HG03432 (cell line): ENCODE measurements at regions not wholly inside any gene's neighbourhood (a gene's known extent, or its start where the extent isn't known, plus 50 kb on each side); places are given as distances from the start of the nearest gene placed in this dataset.
A peak's percentile ranks its signal among the peaks of the same experiment; 100 is the strongest.
"Not testable (repeated sequence)": the region's sequence is repeated elsewhere in the genome, so short reads cannot be mapped to it uniquely, and the experiment has no call there.

ENCODE experiments used
- ATAC-seq: cut with Tn5 transposase; IDR thresholded peaks from one replicate; pipeline ENCODE4 v1.9.1; 2021; ENCODE audit warnings: mild to moderate bottlenecking, moderate library complexity; ENCODE audit not compliant: unreplicated experiment

GRCh38 chr6:130547723-130548122 is 181.9 kb downstream of the TMEM200A start:
- ATAC-seq, result no peak

GRCh38 chr6:130557481-130558112 is 191.8 kb downstream of the TMEM200A start:
- ATAC-seq, result peak; percentile 56

DNA sequence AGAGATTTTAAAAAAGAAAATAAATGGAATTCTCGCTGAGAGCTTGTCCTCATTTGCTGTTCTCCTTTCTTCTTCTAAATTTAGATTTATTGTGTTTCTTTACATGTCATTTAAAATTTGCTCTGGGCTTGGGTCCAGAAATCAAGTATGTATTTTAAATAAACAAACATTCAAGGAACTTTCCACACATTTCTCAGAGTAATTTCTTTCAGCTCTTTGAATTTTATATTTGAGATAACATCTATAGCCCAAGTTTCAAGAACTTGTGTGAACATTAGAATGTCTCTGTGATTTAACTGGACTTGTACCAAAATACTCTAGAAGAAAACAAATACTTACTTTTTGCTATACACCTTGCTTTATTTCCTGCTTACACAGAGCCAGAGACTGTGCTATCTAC is 192.3 kb downstream of the TMEM200A start:
- ATAC-seq, result no peak

- no peak for ATAC-seq
Measured at GRCh38 chr6:130559166-130559565, 193.3 kb downstream of the TMEM200A start.

DNA sequence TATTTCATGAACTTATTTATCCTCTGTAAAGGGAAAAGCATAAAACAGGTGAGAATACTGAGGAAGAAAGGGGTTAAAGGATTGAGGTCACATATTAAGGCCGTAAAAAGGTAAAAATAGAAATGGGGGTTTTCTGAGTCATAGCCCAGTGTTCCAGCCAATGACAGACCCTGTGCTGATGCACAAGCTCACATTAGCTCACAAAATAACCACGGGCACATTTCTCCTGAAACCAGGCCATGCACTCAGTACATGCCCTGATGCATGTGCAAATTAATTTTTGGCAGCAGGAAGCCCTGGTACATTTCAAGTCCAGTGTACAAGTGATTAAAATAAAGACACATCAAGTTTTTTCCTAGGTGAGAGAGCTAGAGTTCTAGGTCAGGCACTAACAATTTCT is 194.4 kb downstream of the TMEM200A start:
- ATAC-seq, result no peak

DNA sequence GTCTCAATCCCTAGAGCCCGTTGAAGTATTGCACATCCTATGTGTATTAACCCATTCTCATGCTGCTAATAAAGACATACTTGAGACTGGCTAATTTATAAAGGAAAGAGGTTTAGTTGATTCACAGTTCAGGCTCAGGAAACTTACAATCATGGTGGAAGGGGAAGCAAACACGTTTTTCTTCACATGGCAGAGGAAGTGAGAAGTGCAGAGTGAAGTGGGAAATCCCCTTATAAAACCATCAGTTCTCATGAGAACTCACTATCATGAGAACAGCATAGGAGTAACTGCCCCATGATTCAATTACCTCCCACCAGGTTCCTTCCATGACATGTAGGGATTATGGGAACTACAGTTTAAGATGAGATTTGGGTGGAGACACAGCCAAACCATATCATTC is 195.3 kb downstream of the TMEM200A start:
- not testable (repeated sequence) for ATAC-seq

- no peak for ATAC-seq
Measured at GRCh38 chr6:130565696-130566095, 199.9 kb downstream of the TMEM200A start.

- ATAC-seq, result no peak
Measured at GRCh38 chr6:130574146-130574545, 208.3 kb downstream of the TMEM200A start.

GRCh38 chr6:130575557-130575956 is 209.7 kb downstream of the TMEM200A start:
- no peak for ATAC-seq

DNA sequence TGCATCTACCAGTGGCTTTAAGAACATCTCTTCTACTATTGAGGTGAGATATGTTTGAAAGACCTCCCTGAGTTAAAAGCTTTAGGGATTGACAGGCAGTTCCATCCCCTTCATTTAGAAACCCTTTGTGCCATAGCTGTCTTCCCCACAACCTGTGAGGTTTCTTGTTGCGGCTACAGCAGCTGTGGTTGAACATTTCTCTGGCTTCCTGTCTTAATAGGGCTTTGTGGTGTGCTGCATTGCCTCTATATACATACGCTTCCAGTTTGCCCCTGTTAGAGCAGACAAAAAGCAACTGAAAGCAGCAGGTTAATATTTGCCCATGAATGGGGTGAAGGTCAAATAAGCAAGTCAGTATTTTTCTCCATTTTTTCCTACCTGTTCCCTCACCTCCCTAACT is 210.2 kb downstream of the TMEM200A start:
- ATAC-seq, result peak; percentile 100

DNA sequence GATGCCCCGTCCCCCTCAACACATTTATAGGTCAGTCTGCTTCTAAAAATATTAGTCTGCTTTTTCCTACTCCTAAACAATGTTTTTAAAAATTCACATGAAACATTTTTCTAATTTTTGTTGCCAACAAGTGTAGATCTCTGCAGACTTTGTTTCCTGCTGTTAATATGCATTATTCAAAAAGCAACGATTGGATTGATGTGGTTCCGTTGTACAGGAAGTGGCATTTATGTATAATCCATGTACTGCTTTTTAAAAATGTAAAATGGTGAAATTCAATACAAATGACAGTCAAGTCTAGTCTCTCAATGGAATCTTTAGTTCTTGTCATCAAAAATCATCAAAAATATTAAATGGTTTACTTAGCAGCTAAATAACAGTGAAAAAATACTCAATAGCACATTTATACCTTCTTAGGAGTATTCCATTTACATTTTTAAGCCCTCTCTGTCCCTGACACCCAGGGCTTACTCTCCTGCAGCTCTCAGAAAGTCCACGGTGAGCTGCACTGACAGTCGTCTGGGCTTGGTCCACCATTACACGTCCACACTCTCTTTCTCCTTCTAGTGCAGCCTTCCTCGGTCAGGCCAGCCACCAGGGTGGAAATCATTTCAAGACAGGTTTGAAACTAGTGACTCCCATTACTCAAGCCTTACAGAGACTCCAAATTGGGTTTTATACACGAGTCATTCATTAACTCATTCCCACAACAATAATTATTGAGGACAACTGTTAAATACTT is 211.5 kb downstream of the TMEM200A start:
- ATAC-seq, result no peak

- no peak for ATAC-seq
Measured at GRCh38 chr6:130578713-130579112, 212.9 kb downstream of the TMEM200A start.

DNA sequence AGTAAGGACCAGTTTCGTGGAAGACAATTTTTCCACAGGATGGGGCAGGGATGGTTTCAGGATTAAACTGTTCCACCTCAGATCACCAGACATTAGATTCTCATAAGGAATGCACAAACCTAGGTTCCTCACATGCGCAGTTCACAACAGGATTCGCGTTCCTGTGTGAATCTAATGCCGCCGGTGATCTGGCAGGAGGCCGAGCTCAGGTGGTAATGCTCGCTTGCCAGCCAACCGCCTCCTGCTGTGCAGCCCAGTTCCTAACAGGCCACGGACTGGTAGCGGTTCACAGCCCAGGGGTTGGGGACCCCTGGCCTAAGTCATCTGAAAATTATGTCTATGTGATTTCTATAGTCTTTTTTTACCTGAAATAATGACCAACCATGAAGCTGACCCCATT is 217.5 kb downstream of the TMEM200A start:
- no peak for ATAC-seq

DNA sequence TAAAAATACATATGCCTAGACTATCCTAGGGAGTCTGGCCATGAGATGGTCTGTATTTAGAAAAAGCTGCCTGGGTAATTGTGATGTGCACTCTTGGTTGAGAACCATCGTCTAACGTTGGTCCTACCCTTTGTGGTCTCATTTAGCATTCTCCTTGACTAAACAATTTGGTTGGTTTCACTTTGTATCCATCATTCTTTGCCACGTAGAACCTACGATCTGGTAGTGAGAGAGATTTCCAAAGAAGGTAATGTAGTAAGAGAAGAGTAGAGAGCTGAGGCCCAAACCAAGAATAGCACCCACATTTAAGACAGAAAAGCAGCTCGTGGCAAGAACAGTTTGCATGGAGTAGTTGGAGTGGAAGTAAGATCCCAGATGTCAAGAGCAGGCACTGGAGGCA is 219.8 kb downstream of the TMEM200A start:
- no peak for ATAC-seq

GRCh38 chr6:130587778-130588520 is 222.1 kb downstream of the TMEM200A start:
- ATAC-seq, result no peak

DNA sequence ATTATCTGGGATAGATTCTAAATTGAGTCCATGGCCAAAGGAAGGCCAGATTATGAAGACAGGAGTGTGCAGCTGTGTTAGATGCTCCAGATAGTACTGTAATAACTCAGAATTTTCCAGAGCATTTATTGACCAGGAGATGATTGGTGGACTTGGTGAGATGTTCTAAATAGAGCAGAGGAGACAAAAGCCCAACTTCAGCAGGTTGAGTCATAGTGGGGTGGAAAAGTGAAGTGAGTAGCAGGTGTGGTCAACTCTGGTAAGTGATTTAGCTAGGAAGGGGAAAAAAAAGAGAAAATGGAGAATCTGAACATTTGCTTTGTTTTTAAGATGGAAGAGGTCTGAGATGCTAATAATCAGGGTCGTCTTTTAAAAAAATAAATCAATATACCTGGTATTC is 227.4 kb downstream of the TMEM200A start:
- peak; percentile 84 for ATAC-seq

- no peak for ATAC-seq
Measured at GRCh38 chr6:130593948-130594347, 228.1 kb downstream of the TMEM200A start.

DNA sequence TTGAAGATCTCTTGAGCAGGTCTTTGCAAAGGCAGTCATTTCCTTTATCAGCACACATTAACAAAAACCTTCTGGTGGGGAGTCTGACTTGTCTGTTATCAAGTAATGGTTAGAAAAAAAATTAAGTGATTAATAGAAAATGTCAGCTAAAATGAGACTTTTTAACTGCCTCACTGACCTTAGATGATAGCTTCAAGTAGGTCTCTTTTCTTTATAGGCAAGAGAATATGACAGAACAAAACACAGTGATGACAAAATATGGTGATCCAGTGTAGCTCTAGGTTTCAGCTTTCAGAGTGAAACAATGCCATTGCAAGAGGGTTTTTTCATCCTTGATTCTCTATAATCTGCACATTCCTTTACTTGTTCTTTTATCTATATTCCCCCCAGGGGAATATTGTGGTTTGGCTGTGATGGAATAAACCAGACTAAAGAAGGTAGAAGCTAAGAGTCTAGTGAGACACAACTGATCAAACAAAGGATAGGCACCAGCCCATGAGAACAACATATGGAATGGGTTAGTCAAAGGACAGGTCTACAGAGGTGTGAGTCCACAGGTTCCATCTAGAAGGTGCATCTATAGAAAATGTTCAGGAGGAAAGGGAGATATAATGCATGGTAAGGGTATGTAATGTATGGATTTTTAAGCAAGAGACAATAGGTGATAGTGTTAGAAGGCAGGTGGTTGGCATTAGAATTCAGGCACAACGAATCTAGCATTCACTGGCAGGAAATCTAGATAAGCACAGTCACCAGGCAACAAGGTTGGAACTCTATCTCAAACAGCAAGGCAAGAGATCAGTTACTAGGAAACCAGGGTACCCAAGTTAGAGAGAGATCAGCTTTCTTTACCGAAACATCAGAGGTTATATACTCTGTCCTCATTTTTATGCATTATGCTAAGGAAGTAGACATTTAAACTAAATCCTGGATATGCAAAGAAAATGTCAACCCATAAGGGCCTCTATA is 228.9 kb upstream of the SMLR1 start:
- no peak for ATAC-seq

DNA sequence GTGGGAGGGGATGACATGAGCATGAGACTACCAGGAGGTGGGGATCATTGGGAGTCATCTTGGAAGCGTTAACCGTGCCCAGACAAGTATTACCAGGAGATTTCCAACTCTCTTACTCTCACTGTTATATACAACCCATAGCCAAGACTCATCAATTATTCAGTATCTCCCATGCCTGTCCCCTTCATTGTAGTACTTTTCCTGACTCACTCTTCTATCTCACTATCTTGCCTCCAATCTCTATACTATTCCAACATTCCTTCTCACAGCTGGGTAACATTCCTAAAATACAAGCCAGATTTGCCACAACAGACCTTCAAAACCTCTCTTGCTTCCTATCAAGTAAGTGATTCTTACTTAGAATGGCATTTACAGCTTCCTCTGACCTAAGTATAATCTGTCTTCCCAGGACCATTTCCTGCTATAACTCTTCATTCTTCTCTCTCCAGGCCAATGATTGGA is 226.3 kb upstream of the SMLR1 start:
- no peak for ATAC-seq

DNA sequence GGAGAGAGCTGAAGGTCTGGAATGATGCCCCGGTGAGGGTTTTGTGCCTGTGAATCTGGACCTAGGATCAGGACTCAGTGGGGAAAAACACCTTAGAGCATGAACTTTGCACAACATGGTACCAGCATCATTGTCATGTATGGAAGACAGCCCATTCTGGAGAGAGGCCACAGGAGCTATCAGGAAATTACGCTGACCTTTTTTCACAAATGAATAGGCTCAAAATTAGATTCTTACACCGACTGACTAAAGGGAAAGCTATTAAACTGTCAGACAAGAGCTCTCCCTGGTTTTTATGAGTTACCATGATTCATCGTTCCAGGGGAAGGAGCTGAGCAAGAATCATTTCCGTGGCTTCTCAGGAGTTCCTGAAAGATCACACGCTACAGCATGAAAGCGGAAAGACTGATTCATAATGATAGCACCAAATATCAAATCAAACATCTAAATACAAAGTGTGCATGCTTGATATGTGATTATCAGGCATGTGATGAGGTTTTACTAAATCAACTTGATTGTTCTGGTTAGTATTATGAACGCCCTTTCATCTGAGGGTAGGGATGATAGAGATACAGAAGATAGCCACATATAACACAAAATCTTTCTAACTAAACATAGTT is 224.9 kb upstream of the SMLR1 start:
- no peak for ATAC-seq
